ENCODE measurements at regions not wholly inside any gene's neighbourhood (a gene's known extent, or its start where the extent isn't known, plus 50 kb on each side); places are given as distances from the start of the nearest gene placed in this dataset.

GRCh38 chr13:83377491-83377890 is 504.8 kb downstream of the SLITRK1 start:
- Mint-ChIP-seq H3K4me1 (no peaks in the 10 kb centered on the region), H3K27ac (no peak overlapping the region), H3K36me3 (no peaks in the 10 kb centered on the region), H3K4me3 (no peak overlapping the region), H3K27me3 (ENCODE audit: low read depth in 3 of 3) (no peaks in the 10 kb centered on the region), H3K9me3 (peaks cover 4 to 33% (median 15%) of the 10 kb centered on the region in 6 donors)
- DNase-seq = no peak

- H3K27ac Mint-ChIP-seq = no peak overlapping the region
- no peak overlapping the region for H3K4me3 Mint-ChIP-seq
- DNase-seq = no peak
- H3K36me3 Mint-ChIP-seq = no peaks in the 10 kb centered on the region
- H3K9me3 Mint-ChIP-seq = peaks cover 11 to 37% (median 20%) of the 10 kb centered on the region in 6 donors
- H3K4me1 Mint-ChIP-seq = no peaks in the 10 kb centered on the region
- H3K27me3 Mint-ChIP-seq (ENCODE audit: low read depth in 3 of 3) = peaks cover 0 to 2% (median 0%) of the 10 kb centered on the region in 3 donors
These were observed 509.5 kb downstream of the SLITRK1 start for GRCh38 chr13:83372786-83373185.

GRCh38 chr13:83365723-83366122 is 516.6 kb downstream of the SLITRK1 start:
- Mint-ChIP-seq H3K4me1 (no peaks in the 10 kb centered on the region), H3K36me3 (no peaks in the 10 kb centered on the region), H3K27me3 (ENCODE audit: low read depth in 3 of 3) (peaks cover 0 to 4% (median 0%) of the 10 kb centered on the region in 3 donors), H3K9me3 (peaks cover 4 to 27% (median 11%) of the 10 kb centered on the region in 6 donors), H3K4me3 (no peak overlapping the region), H3K27ac (no peak overlapping the region)
- DNase-seq = no peak

GRCh38 chr13:83355041-83355440 is 527.2 kb downstream of the SLITRK1 start:
- peaks cover 0 to 2% (median 0%) of the 10 kb centered on the region in 3 donors for H3K27me3 Mint-ChIP-seq (ENCODE audit: low read depth in 3 of 3)
- H3K9me3 Mint-ChIP-seq = peaks cover 5 to 16% (median 8%) of the 10 kb centered on the region in 6 donors
- H3K27ac Mint-ChIP-seq = no peak overlapping the region
- H3K4me3 Mint-ChIP-seq = no peak overlapping the region
- no peaks in the 10 kb centered on the region for H3K4me1 Mint-ChIP-seq
- no peak for DNase-seq
- no peaks in the 10 kb centered on the region for H3K36me3 Mint-ChIP-seq

GRCh38 chr13:83352391-83352790 is 529.9 kb downstream of the SLITRK1 start:
- H3K9me3 Mint-ChIP-seq = peaks cover 0 to 9% (median 5%) of the 10 kb centered on the region in 6 donors
- no peak for DNase-seq
- H3K27ac Mint-ChIP-seq = no peak overlapping the region
- no peaks in the 10 kb centered on the region for H3K4me1 Mint-ChIP-seq
- H3K4me3 Mint-ChIP-seq = no peak overlapping the region
- H3K36me3 Mint-ChIP-seq = no peaks in the 10 kb centered on the region
- H3K27me3 Mint-ChIP-seq (ENCODE audit: low read depth in 3 of 3) = no peaks in the 10 kb centered on the region

GRCh38 chr13:83350569-83350968 is 531.7 kb downstream of the SLITRK1 start:
- no peak overlapping the region for H3K4me3 Mint-ChIP-seq
- H3K9me3 Mint-ChIP-seq = peaks cover 3 to 12% (median 5%) of the 10 kb centered on the region in 6 donors
- H3K36me3 Mint-ChIP-seq = no peaks in the 10 kb centered on the region
- no peaks in the 10 kb centered on the region for H3K27me3 Mint-ChIP-seq (ENCODE audit: low read depth in 3 of 3)
- no peak overlapping the region for H3K27ac Mint-ChIP-seq
- H3K4me1 Mint-ChIP-seq = no peaks in the 10 kb centered on the region
- no peak for DNase-seq

GRCh38 chr13:83344518-83344917 is 537.8 kb downstream of the SLITRK1 start:
- Mint-ChIP-seq H3K27ac (no peak overlapping the region), H3K4me1 (no peaks in the 10 kb centered on the region), H3K4me3 (no peak overlapping the region), H3K27me3 (ENCODE audit: low read depth in 3 of 3) (no peaks in the 10 kb centered on the region), H3K36me3 (no peaks in the 10 kb centered on the region), H3K9me3 (peaks cover 4 to 50% (median 21%) of the 10 kb centered on the region in 6 donors)
- DNase-seq = no peak

- Mint-ChIP-seq H3K27ac (no peak overlapping the region), H3K4me3 (no peak overlapping the region), H3K9me3 (peaks cover 4 to 45% (median 26%) of the 10 kb centered on the region in 6 donors), H3K36me3 (no peaks in the 10 kb centered on the region), H3K4me1 (no peaks in the 10 kb centered on the region), H3K27me3 (ENCODE audit: low read depth in 3 of 3) (no peaks in the 10 kb centered on the region)
- no peak for DNase-seq
These were observed 542.1 kb downstream of the SLITRK1 start for GRCh38 chr13:83340170-83340569.

- DNase-seq = no peak
- H3K27ac Mint-ChIP-seq = no peak overlapping the region
- no peaks in the 10 kb centered on the region for H3K27me3 Mint-ChIP-seq (ENCODE audit: low read depth in 3 of 3)
- H3K36me3 Mint-ChIP-seq = no peaks in the 10 kb centered on the region
- peaks cover 0 to 26% (median 19%) of the 10 kb centered on the region in 6 donors for H3K9me3 Mint-ChIP-seq
- H3K4me1 Mint-ChIP-seq = no peaks in the 10 kb centered on the region
- H3K4me3 Mint-ChIP-seq = no peak overlapping the region
These were observed 548.5 kb downstream of the SLITRK1 start for GRCh38 chr13:83333614-83334388.

- peaks cover 0 to 33% (median 22%) of the 10 kb centered on the region in 6 donors for H3K9me3 Mint-ChIP-seq
- H3K27me3 Mint-ChIP-seq (ENCODE audit: low read depth in 3 of 3) = no peaks in the 10 kb centered on the region
- H3K4me3 Mint-ChIP-seq = no peak overlapping the region
- no peak for DNase-seq
- no peak overlapping the region for H3K27ac Mint-ChIP-seq
- H3K36me3 Mint-ChIP-seq = no peaks in the 10 kb centered on the region
- no peaks in the 10 kb centered on the region for H3K4me1 Mint-ChIP-seq
These were observed 549.5 kb downstream of the SLITRK1 start for GRCh38 chr13:83332751-83333150.

- Mint-ChIP-seq H3K4me3 (no peak overlapping the region), H3K27ac (no peak overlapping the region), H3K27me3 (ENCODE audit: low read depth in 3 of 3) (no peaks in the 10 kb centered on the region), H3K9me3 (peaks cover 4 to 39% (median 18%) of the 10 kb centered on the region in 6 donors), H3K36me3 (no peaks in the 10 kb centered on the region), H3K4me1 (no peaks in the 10 kb centered on the region)
- DNase-seq = no peak
These were observed 555.2 kb downstream of the SLITRK1 start for GRCh38 chr13:83327091-83327490.

GRCh38 chr13:83325125-83325853 is 557.0 kb downstream of the SLITRK1 start:
- H3K9me3 Mint-ChIP-seq = peaks cover 4 to 45% (median 19%) of the 10 kb centered on the region in 6 donors
- no peaks in the 10 kb centered on the region for H3K4me1 Mint-ChIP-seq
- no peak overlapping the region for H3K27ac Mint-ChIP-seq
- DNase-seq = no peak
- H3K4me3 Mint-ChIP-seq = no peak overlapping the region
- no peaks in the 10 kb centered on the region for H3K36me3 Mint-ChIP-seq
- no peaks in the 10 kb centered on the region for H3K27me3 Mint-ChIP-seq (ENCODE audit: low read depth in 3 of 3)

- Mint-ChIP-seq H3K4me1 (no peaks in the 10 kb centered on the region), H3K27me3 (ENCODE audit: low read depth in 3 of 3) (no peaks in the 10 kb centered on the region), H3K27ac (no peak overlapping the region), H3K4me3 (no peak overlapping the region), H3K9me3 (peaks cover 0 to 15% (median 8%) of the 10 kb centered on the region in 6 donors), H3K36me3 (no peaks in the 10 kb centered on the region)
- no peak for DNase-seq
These were observed 570.2 kb downstream of the SLITRK1 start for GRCh38 chr13:83311886-83312577.

- H3K4me3 Mint-ChIP-seq = no peak overlapping the region
- no peak for DNase-seq
These were observed 583.7 kb downstream of the SLITRK1 start for GRCh38 chr13:83298617-83299016.

More at GRCh38 chr13:83298617-83299016, 583.7 kb downstream of the SLITRK1 start:
- Mint-ChIP-seq H3K9me3 (peaks cover 4 to 39% (median 22%) of the 10 kb centered on the region in 6 donors), H3K36me3 (peaks cover 0 to 4% (median 0%) of the 10 kb centered on the region in 3 donors), H3K27me3 (ENCODE audit: low read depth in 3 of 3) (no peaks in the 10 kb centered on the region), H3K4me1 (no peaks in the 10 kb centered on the region), H3K27ac (no peak overlapping the region)

All from immature natural killer cell (primary cell).